AG04450 (cell line): ENCODE measurements at regions not wholly inside any gene's neighbourhood (a gene's known extent, or its start where the extent isn't known, plus 50 kb on each side); places are given as distances from the start of the nearest gene placed in this dataset.

Experiments
- CTCF ChIA-PET: fragments of 300-600, 350-600 bp; formaldehyde crosslinking; extraction: SDS; loops from one replicate; lab custom pipeline; 2022; ENCODE audit warnings: antibody characterized with exemption, inconsistent platforms; lab: Charles Lee
- POLR2A ChIA-PET: fragments of 350-600 bp; formaldehyde crosslinking; extraction: SDS; loops from one replicate; lab custom pipeline; 2021; ENCODE audit warnings: antibody characterized with exemption, inconsistent platforms; lab: Yijun Ruan, JAX
- DNase-seq: peaks from one replicate; pipeline ENCODE4 v3.0.0-alpha.2; 2011; ENCODE audit warnings: low read depth, low spot score
- H3K27ac ChIP-seq: one replicate; pipeline ENCODE4 v1.5.1; 2012; ENCODE audit warnings: low read depth, low read length, control low read depth
- H3K27me3 ChIP-seq: one replicate; pipeline ENCODE4 v1.6.0; 2012; ENCODE audit warnings: low read length; ENCODE audit not compliant: control insufficient read depth, insufficient read depth
- H3K4me3 ChIP-seq: 2 replicates; pipeline ENCODE4 v1.5.1; 2011; ENCODE audit warnings: mild to moderate bottlenecking, low read depth, low read length, control low read depth
- H3K9me3 ChIP-seq: 2 replicates; pipeline ENCODE4 v1.5.1; 2012; ENCODE audit warnings: low read length; ENCODE audit not compliant: control insufficient read depth, insufficient read depth
- CTCF ChIP-seq: IDR thresholded peaks from 2 replicates; pipeline ENCODE4 v1.5.1; 2011; ENCODE audit warnings: low read depth, low read length, control low read depth, inconsistent platforms

- H3K9me3 ChIP-seq, result peaks cover 6% of the 10 kb centered on the region; the same call in 1 of the 2 replicates
- H3K4me3 ChIP-seq, result no peak overlapping the region
- CTCF ChIA-PET, result no interaction called here
- no peaks in the 10 kb centered on the region for H3K27me3 ChIP-seq
- H3K27ac ChIP-seq, result no peak overlapping the region
- DNase-seq, result no peak
- POLR2A ChIA-PET, result no interaction called here
- TF ChIP-seq CTCF, result no peak
Observed at GRCh38 chr20:12399110-12399836, 481.6 kb downstream of the BTBD3 start.

GRCh38 chr20:12404941-12405340, 487.2 kb downstream of the BTBD3 start:
- no peak for TF ChIP-seq CTCF
- no peak for DNase-seq
- POLR2A ChIA-PET, result no interaction called here
- Histone ChIP-seq H3K4me3 (no peak overlapping the region), H3K27me3 (no peaks in the 10 kb centered on the region), H3K9me3 (peaks cover 10% of the 10 kb centered on the region; the same call in 1 of the 2 replicates), H3K27ac (no peak overlapping the region)
- CTCF ChIA-PET, result no interaction called here

GRCh38 chr20:12406978-12407377, 489.3 kb downstream of the BTBD3 start:
- H3K27ac ChIP-seq, result no peak overlapping the region
- no peak for TF ChIP-seq CTCF
- no peaks in the 10 kb centered on the region for H3K27me3 ChIP-seq
- H3K9me3 ChIP-seq, result peaks cover 12% of the 10 kb centered on the region; the same call in 1 of the 2 replicates
- ChIA-PET POLR2A (no interaction called here), CTCF (no interaction called here)
- no peak for DNase-seq
- H3K4me3 ChIP-seq, result no peak overlapping the region

- Histone ChIP-seq H3K27me3 (no peaks in the 10 kb centered on the region), H3K27ac (no peak overlapping the region), H3K9me3 (peaks cover 10% of the 10 kb centered on the region; the same call in 1 of the 2 replicates), H3K4me3 (no peak overlapping the region)
- TF ChIP-seq CTCF, result no peak
- DNase-seq, result no peak
- ChIA-PET POLR2A (no interaction called here), CTCF (no interaction called here)
Observed at GRCh38 chr20:12409501-12409900, 491.8 kb downstream of the BTBD3 start.

GRCh38 chr20:12410783-12411182, 493.1 kb downstream of the BTBD3 start:
- DNase-seq, result no peak
- H3K9me3 ChIP-seq, result peaks cover 10% of the 10 kb centered on the region; the same call in 1 of the 2 replicates
- TF ChIP-seq CTCF, result no peak
- no peak overlapping the region for H3K4me3 ChIP-seq
- POLR2A ChIA-PET, result no interaction called here
- CTCF ChIA-PET, result interaction anchor here (0.6 kb wide), 1 partner anchor 85 kb away, joined by 4 read pairs; no protein-coding TSS in a partner anchor
- no peak overlapping the region for H3K27ac ChIP-seq
- no peaks in the 10 kb centered on the region for H3K27me3 ChIP-seq
